Lower leg skin (tissue), 4 donors: ENCODE measurements at regions not wholly inside any gene's neighbourhood (a gene's known extent, or its start where the extent isn't known, plus 50 kb on each side); places are given as distances from the start of the nearest gene placed in this dataset.

Source experiments
- DNase-seq, 2 donors: peaks; one replicate each; pipeline ENCODE4 v3.0.0-alpha.2; 2019; ENCODE audit warnings: low spot score in 2 of 2
- H3K4me3 ChIP-seq: fragments of 200-600 bp; sonication (generic); 2 replicates; pipeline ENCODE4 v1.5.1; 2017; ENCODE audit warnings: mild to moderate bottlenecking, low read depth; ENCODE audit not compliant: poor library complexity, severe bottlenecking
- CTCF ChIP-seq, 3 donors: fragments of 450-650 bp; IDR thresholded peaks; one replicate each; pipeline ENCODE4 v1.5.1; 2016; ENCODE audit warnings: antibody characterized with exemption in 3 of 3, mild to moderate bottlenecking in 3 of 3, moderate library complexity in 2 of 3
- POLR2A ChIP-seq, 2 donors: fragments of 450-650 bp; IDR thresholded peaks; one replicate each; pipeline ENCODE4 v1.6.1; 2016 to 2017; ENCODE audit warnings: antibody characterized with exemption in 2 of 2, mild to moderate bottlenecking in 1 of 2, moderate library complexity in 1 of 2
- WGBS, 2 donors: methylation state at CpG; one replicate each; pipeline ENCODE4 v1.1.5; 2018; 5-methylcytosine and 5-hydroxymethylcytosine counted together
- intact Hi-C: fragments of 100-400 bp; cut with DNase I; formaldehyde crosslinking; loops from one replicate; pipeline ENCODE4 v1.15.0; 2023; ENCODE audit warnings: low total_unique reads

GRCh38 chr2:133816037-133816436 lies 247.8 kb upstream of the NCKAP5 start:
- H3K4me3 ChIP-seq, result no peak overlapping the region
- TF ChIP-seq POLR2A (IDR thresholded peaks at IDR 0.05) (no peak), CTCF (IDR thresholded peaks at IDR 0.05) (no peak)
- WGBS, 2 donors, result 90% methylated on average over 3 of the region's 3 CpGs
- DNase-seq, result no peak
- intact Hi-C loops, result no loop called here

GRCh38 chr2:133817680-133818566 lies 249.7 kb upstream of the NCKAP5 start:
- intact Hi-C loops, result no loop called here
- TF ChIP-seq POLR2A (IDR thresholded peaks at IDR 0.05), result no peak
- TF ChIP-seq CTCF (IDR thresholded peaks at IDR 0.05), result no peak
- WGBS, 2 donors, result 54 to 62% methylated on average over 9 of the region's 9 CpGs
- no peak for DNase-seq
- no peak overlapping the region for H3K4me3 ChIP-seq

- TF ChIP-seq CTCF (IDR thresholded peaks at IDR 0.05), result no peak
- intact Hi-C loops, result no loop called here
- DNase-seq, result no peak
- no peak overlapping the region for H3K4me3 ChIP-seq
- WGBS, 2 donors, result 72 to 78% methylated on average over 3 of the region's 3 CpGs
These were observed 250.4 kb upstream of the NCKAP5 start for GRCh38 chr2:133818661-133819060.

- no peak for TF ChIP-seq POLR2A (IDR thresholded peaks at IDR 0.05)
- H3K4me3 ChIP-seq, result no peak overlapping the region
- intact Hi-C loops, result no loop called here
- WGBS, 2 donors, result 82 to 86% methylated on average over 4 of the region's 4 CpGs
- no peak for DNase-seq
These were observed 251.6 kb upstream of the NCKAP5 start for GRCh38 chr2:133819906-133820305.

- no peak overlapping the region for H3K4me3 ChIP-seq
- no peak for DNase-seq
- intact Hi-C loops, result no loop called here
- WGBS, 2 donors, result 66 to 70% methylated on average over 3 of the region's 3 CpGs
- no peak for TF ChIP-seq CTCF (IDR thresholded peaks at IDR 0.05)
- no peak for TF ChIP-seq POLR2A (IDR thresholded peaks at IDR 0.05)
These were observed 253.0 kb upstream of the NCKAP5 start for GRCh38 chr2:133821107-133821760.

- no peak for TF ChIP-seq CTCF (IDR thresholded peaks at IDR 0.05)
- no peak for TF ChIP-seq POLR2A (IDR thresholded peaks at IDR 0.05)
- H3K4me3 ChIP-seq, result no peak overlapping the region
- 82 to 84% methylated on average over 10 of the region's 10 CpGs for WGBS, 2 donors
- DNase-seq, result no peak
- intact Hi-C loops, result no loop called here
These were observed 254.4 kb upstream of the NCKAP5 start for GRCh38 chr2:133822517-133823225.
